ENCODE measurements at regions not wholly inside any gene's neighbourhood (a gene's known extent, or its start where the extent isn't known, plus 50 kb on each side); places are given as distances from the start of the nearest gene placed in this dataset.
"Not testable (repeated sequence)": the region's sequence is repeated elsewhere in the genome, so short reads cannot be mapped to it uniquely, and the experiment has no call there.

DNA sequence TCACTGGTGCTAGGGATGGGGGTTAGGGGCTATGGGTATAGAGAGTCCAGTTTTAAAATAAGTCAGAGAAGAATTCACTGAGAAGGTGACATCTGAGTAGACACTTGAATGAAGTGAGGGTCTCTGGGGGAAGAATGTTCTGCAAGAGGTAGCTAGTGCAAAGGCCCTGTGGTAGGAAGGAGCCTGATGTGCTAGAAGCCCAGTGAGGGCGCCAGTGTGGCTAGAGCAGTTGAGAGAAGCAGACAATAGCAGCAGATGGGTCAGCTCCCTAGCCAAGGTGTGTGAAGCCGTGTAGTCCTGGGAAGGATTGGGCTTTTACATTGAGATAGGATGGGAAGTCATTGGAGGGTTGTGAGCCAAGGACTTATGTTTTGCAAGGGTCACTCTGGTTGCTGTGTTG lies 105.8 kb upstream of the PELI1 start:
- DNase-seq (ENCODE audit: low read depth), result no peak
- no peak overlapping the region for H3K4me3 ChIP-seq (ENCODE audit: low read depth, low read length)
- ChIA-PET CTCF (no interaction called here), POLR2A (no interaction called here)
- H3K27me3 ChIP-seq (ENCODE audit: control insufficient read depth, insufficient read depth, low read length), result peaks cover 5% of the 10 kb centered on the region
- H3K36me3 ChIP-seq (ENCODE audit: control insufficient read depth, insufficient read depth, low read length), result no peaks in the 10 kb centered on the region
- TF ChIP-seq, protein P1, sequence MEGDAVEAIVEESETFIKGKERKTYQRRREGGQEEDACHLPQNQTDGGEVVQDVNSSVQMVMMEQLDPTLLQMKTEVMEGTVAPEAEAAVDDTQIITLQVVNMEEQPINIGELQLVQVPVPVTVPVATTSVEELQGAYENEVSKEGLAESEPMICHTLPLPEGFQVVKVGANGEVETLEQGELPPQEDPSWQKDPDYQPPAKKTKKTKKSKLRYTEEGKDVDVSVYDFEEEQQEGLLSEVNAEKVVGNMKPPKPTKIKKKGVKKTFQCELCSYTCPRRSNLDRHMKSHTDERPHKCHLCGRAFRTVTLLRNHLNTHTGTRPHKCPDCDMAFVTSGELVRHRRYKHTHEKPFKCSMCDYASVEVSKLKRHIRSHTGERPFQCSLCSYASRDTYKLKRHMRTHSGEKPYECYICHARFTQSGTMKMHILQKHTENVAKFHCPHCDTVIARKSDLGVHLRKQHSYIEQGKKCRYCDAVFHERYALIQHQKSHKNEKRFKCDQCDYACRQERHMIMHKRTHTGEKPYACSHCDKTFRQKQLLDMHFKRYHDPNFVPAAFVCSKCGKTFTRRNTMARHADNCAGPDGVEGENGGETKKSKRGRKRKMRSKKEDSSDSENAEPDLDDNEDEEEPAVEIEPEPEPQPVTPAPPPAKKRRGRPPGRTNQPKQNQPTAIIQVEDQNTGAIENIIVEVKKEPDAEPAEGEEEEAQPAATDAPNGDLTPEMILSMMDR (IDR thresholded peaks at IDR 0.05; ENCODE audit: insufficient read depth, low read depth, low read length), result no peak

DNA sequence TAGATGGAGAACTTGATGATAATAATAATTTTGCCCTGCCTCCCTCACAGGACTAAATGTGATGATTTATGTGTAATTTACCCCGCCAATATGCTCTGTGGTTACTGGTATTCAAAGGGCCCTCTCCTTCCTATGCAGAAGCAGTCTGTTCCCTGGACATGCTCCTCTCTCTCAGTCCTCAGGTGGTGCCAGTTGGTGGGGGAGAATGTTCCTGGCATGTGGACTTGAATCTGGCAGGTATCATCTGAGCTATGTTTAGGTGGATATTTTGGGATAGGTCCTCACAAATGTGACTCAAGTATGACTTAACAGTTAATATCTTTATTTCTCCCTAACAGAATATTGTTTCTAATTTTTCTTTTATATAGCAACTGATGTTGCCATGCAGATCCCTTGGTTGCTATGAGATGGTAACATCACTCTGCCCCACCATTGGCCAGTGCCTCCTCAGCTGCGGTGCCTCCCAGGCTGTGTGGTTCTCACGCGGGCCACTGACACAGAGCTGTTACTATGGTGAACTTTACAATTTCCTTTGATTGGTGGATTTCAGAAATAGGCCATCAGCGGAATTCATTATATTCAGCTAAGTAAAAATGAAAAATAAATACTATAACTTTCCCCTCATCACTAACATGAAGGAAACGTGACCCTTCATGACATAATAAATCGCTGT lies 106.7 kb upstream of the PELI1 start:
- ChIA-PET CTCF (interaction anchor here (1.2 to 1.5 kb wide), 2 partner anchors 9 to 15 kb away, joined by 4 read pairs; no protein-coding TSS in a partner anchor), POLR2A (no interaction called here)
- DNase-seq (ENCODE audit: low read depth), result no peak
- TF ChIP-seq, protein P1 (IDR thresholded peaks at IDR 0.05; ENCODE audit: insufficient read depth, low read depth, low read length), result no peak
- Histone ChIP-seq H3K27me3 (ENCODE audit: control insufficient read depth, insufficient read depth, low read length) (peaks cover 5% of the 10 kb centered on the region; the same call in 1 of the 2 replicates), H3K4me3 (ENCODE audit: low read depth, low read length) (no peak overlapping the region), H3K36me3 (ENCODE audit: control insufficient read depth, insufficient read depth, low read length) (no peaks in the 10 kb centered on the region)

DNA sequence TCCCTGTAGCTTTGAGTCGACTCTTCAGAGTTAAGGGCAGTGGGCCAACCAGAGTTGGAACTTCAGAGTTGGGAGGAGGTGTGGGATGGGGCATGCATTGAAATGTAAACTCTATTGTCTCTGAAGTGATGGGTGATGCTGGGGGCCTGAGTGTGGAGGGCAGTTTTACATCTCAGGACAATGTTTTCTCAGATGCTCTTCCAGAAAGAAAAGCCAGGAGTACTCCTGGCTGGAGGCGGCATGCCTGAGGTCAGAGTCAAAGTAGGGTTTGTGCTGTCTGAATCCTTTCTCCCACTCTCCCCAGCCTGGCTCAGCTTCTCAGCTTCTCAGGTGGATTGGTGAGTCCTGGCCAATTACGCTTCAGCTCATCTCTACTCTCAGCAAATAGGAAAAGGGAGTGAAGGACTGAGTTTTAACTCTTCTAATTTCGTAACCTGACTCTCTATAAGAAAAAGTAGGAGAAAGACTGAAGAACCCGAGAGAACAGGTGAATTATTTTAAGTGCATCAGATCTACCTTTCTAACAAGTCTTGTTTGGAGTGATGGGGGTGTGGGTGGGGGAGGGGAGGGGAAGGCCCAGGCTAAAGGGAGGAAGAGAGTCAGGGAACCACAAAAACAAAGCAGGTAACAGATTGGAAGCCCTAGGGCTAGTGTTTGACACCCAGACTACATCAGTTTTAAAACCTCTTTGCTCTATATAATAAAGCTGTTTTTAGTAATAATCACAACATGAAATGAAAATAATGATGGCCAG lies 107.5 kb upstream of the PELI1 start:
- CTCF ChIA-PET, result interaction anchor here (1.2 to 1.5 kb wide), 2 partner anchors 10 to 15 kb away, joined by 4 read pairs; no protein-coding TSS in a partner anchor
- H3K4me3 ChIP-seq (ENCODE audit: low read depth, low read length), result no peak overlapping the region
- no peak for DNase-seq (ENCODE audit: low read depth)
- POLR2A ChIA-PET, result no interaction called here
- no peaks in the 10 kb centered on the region for H3K36me3 ChIP-seq (ENCODE audit: control insufficient read depth, insufficient read depth, low read length)
- TF ChIP-seq, protein P1 (IDR thresholded peaks at IDR 0.05; ENCODE audit: insufficient read depth, low read depth, low read length), result no peak
- peaks cover 5% of the 10 kb centered on the region; the same call in 1 of the 2 replicates for H3K27me3 ChIP-seq (ENCODE audit: control insufficient read depth, insufficient read depth, low read length)

DNA sequence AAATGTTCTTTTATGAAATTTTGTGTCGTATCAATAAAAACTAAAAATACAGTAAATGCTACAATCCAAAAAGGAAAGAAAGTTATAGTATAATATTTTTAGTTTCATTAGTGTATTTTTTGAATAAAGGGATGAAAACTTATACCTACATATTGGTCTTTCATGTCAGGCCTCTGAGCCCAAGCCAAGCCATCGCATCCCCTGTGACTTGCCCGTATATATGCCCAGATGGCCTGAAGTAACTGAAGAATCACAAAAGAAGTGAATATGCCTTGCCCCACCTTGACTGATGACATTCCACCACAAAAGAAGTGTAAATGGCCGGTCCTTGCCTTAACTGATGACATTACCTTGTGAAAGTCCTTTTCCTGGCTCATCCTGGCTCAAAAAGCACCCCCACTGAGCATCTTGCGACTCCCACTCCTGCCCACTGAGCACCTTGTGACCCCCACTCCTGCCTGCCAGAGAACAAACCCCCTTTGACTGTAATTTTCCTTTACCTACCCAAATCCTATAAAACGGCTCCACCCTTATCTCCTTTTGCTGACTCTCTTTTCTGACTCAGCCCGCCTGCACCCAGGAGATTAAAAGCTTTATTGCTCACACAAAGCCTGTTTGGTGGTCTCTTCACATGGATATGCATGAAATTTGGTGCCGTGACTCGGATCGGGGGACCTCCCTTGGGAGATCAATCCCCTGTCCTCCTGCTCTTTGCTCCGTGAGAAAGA lies 108.2 kb upstream of the PELI1 start:
- H3K4me3 ChIP-seq (ENCODE audit: low read depth, low read length); H3K36me3 ChIP-seq (ENCODE audit: control insufficient read depth, insufficient read depth, low read length); H3K27me3 ChIP-seq (ENCODE audit: control insufficient read depth, insufficient read depth, low read length); DNase-seq (ENCODE audit: low read depth); POLR2A ChIA-PET: not testable (repeated sequence)
- CTCF ChIA-PET, result interaction anchor here (1.5 kb wide), 1 partner anchor 10 kb away, joined by 4 read pairs; no protein-coding TSS in a partner anchor

DNA sequence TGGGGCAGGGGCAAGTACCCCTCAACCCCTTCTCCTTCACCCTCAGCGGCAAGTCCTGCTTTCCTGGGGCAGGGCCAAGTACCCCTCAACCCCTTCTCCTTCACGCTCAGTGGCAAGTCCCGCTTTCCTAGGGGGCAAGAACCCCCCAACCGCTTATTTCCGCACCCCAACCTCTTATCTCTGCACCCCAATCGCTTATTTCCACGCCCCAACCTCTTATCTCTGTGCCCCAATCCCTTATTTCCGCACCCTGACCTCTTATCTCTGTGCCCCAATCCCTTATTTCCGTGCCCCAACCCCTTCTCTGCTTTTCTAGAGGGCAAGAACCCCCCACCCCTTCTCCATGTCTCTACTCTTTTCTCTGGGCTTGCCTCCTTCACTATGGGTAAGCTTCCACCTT lies 109.2 kb upstream of the PELI1 start:
- H3K4me3 ChIP-seq (ENCODE audit: low read depth, low read length); CTCF ChIA-PET; DNase-seq (ENCODE audit: low read depth); H3K27me3 ChIP-seq (ENCODE audit: control insufficient read depth, insufficient read depth, low read length); POLR2A ChIA-PET; H3K36me3 ChIP-seq (ENCODE audit: control insufficient read depth, insufficient read depth, low read length): not testable (repeated sequence)

DNA sequence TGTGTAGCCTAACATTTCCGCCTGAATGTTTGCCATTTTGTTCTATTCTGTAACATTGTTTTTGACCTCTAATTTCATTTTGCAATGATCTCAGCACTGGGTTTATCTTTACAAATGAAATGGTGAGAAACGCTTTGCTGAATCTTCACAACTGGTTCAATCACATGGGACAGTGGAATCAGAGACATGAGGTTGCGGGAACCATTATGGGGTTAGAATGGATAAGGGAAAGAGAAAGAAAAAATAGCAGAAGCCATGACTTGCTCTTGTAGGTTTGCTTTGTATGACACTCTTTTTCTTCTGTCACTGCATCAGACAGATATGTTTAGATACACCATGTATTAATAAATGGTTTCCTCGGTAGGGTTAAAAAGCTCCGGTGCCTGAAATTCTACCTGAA lies 114.3 kb upstream of the PELI1 start:
- POLR2A ChIA-PET, result no interaction called here
- Histone ChIP-seq H3K36me3 (ENCODE audit: control insufficient read depth, insufficient read depth, low read length) (no peaks in the 10 kb centered on the region), H3K27me3 (ENCODE audit: control insufficient read depth, insufficient read depth, low read length) (no peaks in the 10 kb centered on the region), H3K4me3 (ENCODE audit: low read depth, low read length) (no peak overlapping the region)
- CTCF ChIA-PET, result interaction anchor here (1.4 kb wide), 1 partner anchor 12 kb away, joined by 3 read pairs; no protein-coding TSS in a partner anchor
- DNase-seq (ENCODE audit: low read depth), result no peak
- TF ChIP-seq, protein P1 (IDR thresholded peaks at IDR 0.05; ENCODE audit: insufficient read depth, low read depth, low read length), result no peak
